RCC 7860 (cell line): ENCODE measurements at regions not wholly inside any gene's neighbourhood (a gene's known extent, or its start where the extent isn't known, plus 50 kb on each side); places are given as distances from the start of the nearest gene placed in this dataset.
"Not testable (repeated sequence)": the region's sequence is repeated elsewhere in the genome, so short reads cannot be mapped to it uniquely, and the experiment has no call there.

Source experiments
- DNase-seq: peaks from one replicate; pipeline ENCODE4 v3.0.0-alpha.2; 2015; ENCODE audit warnings: low spot score
- FAIRE-seq: peaks from 2 replicates; lab custom pipeline; 2012; peaks lifted over from hg19 to GRCh38; lab: Jason Lieb, UNC

DNA sequence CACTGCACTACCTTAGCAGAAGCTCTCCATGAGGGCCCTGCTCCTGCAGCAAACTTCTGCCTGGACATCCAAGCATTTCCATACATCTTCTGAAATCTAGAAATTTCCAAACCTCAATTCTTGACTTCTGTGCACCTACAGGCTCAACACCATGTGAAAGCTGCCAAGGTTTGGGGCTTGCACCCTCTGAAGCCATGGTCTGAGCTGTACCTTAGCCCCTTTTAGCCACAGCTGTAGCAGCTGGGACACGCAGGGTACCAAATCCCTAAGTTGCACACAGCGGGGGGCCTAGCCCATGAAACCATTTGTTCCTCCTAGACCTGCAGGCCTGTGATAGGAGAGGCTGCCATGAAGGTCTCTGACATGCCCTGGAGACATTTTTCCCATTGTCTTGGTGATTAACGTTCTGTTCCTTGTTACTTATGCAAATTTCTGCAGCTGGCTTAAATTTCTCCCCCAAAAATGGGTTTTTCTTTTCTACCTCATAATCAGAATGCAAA lies 102.7 kb downstream of the EN1 start:
- not testable (repeated sequence) for FAIRE-seq

DNA sequence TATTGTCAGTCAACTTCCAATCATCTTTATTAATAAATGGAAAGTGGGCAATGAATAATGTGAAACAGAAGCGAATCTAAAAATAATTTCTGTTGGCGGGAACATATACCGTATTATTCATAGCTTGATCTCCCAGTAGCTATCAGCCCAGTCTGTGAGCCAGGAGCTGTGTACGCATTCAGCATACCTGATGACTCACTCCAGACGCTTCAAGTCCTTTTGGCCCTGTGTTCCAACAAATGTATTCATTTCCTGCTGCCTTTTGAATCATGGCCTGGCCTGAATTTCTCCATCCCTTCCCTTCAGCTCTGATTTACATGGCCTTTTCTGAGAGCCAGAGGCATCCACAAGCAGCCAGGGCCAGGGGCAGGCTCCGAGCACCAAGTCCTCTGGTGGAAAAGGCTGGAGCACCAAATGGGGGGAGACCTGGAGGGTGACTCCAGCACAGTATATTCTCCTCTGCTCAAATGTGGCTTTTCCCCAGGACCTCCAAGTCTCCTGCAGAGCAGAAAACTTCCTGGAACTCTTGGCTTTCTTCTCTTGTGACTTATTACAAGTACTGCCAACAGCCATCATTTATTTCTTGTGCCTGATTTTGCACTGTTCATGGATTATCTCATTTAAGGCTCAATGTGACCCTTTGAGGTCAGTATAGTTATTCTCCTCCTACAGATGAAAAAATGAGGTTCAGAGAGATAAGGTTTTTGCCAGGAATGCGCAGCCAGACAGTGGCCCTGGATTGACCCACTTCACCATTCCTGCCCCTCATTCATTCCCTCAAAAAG lies 108.7 kb downstream of the EN1 start:
- peak; percentile 81 for FAIRE-seq
- peak; percentile 81 for DNase-seq

More for the DNA sequence above, 102.7 kb downstream of the EN1 start:
- not testable (repeated sequence) for DNase-seq

DNA sequence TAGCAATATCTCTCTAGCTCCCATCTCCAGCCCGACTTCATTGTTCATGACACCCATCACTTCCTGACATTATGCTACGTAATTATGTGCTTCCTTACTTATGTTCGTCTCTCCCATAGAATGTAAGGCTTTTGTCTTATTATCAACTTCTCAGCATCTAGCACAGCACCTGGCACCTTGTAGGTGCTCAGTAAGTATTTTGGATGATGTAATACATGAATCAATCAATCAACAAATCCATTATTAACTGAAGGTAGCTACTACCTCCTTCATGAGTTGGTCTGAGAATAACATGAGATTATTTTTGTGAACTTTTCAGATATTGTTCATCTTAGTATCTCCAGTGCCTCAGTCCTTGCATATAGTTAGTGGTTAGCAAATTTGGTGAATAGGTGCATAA lies 109.3 kb downstream of the EN1 start:
- no peak for FAIRE-seq
- no peak for DNase-seq

DNA sequence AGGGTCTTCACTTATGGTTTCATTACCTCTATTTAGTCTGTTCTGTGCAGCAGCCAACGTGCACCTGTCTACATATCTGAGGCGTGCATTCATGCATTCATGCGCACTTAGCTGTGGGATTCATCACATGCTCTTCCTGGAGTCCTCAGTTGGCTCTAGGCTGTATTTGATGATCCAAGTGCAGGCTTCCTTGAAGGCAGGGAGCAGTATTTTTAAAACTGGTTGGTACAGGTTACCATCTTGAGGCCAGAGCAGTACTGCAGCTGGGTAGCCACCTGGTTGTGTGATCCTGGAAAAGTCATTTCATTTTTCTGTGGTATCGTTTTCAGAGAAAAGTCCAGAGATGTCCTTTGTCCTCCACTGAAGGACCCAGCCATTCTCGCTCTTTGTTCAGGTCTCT lies 109.8 kb downstream of the EN1 start:
- DNase-seq (no peak), FAIRE-seq (no peak)

DNA sequence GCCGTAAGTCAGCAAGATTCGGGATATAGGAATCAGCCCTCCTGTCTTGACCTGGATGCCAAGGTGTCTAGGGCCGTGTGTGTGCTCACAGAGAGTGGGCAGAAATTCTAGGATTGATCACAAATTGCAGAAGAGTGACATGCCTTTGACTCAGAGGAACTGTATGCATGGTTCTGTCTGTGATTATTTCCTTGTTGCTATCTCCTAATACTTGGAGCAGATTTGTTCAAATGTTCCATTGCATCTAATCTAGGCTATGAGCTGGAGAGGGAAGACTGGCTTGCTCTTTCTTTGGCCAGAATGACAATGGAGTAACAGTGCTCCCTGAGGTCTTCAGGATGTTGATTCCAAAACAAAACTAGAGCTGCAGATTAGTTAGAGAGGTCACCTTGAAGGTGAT lies 115.0 kb downstream of the EN1 start:
- FAIRE-seq, result no peak
- DNase-seq, result no peak

DNA sequence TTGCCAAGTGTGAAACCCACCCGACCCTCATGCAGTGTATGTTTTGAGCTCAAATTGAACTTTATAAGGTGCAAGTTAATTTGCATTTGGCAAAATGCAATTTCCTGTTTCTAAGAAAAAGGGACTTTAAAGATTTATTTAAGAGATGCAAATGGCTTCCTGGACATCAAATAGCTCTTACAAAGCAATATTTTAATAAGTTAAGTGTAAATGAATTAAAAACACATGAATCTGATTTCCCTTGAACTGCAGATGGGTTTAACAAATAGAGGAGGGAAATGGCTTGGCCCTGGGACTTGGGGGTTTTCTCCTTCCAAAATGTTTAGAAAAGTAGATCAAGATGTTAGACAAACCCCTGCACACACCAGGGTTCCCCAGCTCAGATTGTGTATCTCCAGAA lies 116.0 kb downstream of the EN1 start:
- no peak for FAIRE-seq
- DNase-seq, result no peak

DNA sequence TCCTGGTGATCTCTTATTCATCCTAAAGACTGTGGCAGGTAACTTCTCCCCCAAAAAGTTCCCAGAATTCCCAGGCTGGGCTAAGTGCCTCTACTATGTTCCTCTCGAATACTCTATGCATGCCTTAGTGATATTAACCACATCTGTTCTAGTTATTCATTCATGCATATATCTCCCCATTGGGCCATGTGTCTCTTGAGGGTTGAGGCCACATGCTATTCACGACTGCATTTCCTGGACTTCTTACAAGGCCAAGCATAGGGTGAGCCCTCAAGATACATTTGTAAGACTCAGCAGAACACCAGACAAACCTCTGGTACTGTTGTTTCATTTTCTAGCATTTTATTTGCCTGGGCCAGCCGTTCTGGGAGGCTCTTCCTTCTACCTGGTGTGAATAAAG lies 117.0 kb downstream of the EN1 start:
- FAIRE-seq (no peak), DNase-seq (no peak)

DNA sequence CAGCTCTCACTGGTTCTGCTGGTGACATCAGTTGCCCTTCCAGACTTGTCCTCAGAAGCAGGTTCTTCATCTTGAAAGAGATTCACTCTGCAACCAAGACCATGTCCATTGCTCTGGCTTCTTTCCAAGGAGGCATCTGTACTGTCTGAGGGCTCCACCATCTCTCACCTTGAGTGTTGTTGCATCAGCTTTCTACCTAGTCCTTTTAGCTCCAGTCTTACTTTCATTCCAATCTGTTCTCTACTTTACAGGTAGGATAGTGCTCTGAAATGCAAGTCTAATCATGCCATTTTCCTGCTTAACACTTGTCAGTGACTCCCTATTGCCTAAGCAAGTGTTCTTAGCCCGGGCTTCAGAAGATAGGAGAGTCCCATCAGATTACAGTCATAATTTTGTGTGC lies 117.7 kb downstream of the EN1 start:
- no peak for DNase-seq
- no peak for FAIRE-seq

DNA sequence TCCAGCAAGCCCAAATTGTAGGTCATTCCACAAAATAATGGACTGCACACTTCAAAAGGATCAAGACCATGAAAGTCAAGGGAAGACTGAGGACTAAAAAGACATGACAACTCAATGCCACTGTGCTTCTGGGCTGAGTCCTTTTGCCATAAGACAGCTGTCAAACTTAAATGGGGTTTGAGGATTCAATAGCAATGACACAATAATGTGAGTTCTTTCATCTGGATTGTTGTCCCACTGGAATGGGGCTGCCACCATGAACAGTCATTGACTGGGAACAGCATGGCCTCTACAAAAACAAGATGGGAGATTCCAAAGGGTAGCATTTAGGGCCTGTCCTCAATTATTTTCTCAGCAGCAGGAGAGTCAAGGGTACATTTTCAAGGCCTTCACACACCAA lies 118.5 kb downstream of the EN1 start:
- DNase-seq (no peak), FAIRE-seq (no peak)

DNA sequence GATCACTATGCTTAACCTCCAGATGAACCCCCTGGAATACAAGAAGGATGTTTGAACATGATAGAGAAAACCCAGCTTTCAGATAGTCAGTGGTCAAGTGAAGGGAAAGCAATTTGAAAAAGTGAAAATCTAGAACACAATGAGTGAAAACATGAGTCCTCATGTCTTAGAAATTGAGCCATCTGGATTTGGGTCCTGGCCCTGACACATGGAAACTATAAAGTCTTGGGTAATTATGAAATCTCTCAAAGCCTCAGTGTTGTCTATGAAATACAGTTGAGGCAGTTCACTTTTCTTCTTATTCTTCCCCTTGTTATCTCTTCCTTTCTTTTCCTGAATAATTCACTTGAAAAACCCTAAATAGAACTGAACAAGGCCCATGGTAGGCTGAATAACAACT lies 120.6 kb downstream of the EN1 start:
- no peak for DNase-seq
- no peak for FAIRE-seq

DNA sequence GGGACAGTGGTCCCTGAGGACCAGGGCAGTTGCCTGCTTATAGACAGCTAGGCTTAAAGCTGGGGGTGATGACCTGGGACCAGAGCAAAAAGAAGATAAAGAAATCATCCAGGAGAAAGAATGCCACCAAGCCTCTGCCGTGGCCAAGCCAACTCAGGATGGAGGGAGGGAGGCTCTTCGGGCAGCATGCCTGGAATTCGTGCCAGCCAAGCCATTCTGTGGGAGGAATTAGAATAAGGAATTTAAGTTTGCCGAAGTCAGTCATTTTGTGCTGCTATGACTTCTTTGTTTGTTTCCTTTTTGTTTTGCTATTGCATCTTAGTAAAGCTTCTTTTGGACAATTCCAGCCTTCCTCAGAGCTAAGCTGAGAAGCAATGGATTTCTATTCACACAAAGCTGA lies 124.1 kb downstream of the EN1 start:
- no peak for DNase-seq
- no peak for FAIRE-seq

DNA sequence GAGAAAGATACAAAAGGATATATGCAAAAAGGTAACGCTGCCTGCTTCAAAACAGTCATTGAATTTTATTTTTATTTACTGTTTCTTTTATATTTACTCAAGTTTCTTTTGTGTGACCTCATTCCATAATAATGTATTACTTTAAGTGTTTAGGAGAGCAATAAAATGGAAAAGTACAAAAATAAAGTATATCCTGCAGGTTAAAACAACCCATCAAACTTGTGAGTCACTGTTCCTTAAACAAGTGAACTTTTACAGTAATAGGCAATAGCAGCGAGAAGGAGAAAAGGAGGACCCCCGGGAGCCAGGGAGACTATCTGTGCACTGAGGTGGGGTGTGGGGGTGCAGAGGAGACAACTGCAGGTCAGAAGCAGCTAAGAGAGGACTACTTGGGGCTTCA lies 124.5 kb downstream of the EN1 start:
- FAIRE-seq, result no peak
- DNase-seq, result no peak

DNA sequence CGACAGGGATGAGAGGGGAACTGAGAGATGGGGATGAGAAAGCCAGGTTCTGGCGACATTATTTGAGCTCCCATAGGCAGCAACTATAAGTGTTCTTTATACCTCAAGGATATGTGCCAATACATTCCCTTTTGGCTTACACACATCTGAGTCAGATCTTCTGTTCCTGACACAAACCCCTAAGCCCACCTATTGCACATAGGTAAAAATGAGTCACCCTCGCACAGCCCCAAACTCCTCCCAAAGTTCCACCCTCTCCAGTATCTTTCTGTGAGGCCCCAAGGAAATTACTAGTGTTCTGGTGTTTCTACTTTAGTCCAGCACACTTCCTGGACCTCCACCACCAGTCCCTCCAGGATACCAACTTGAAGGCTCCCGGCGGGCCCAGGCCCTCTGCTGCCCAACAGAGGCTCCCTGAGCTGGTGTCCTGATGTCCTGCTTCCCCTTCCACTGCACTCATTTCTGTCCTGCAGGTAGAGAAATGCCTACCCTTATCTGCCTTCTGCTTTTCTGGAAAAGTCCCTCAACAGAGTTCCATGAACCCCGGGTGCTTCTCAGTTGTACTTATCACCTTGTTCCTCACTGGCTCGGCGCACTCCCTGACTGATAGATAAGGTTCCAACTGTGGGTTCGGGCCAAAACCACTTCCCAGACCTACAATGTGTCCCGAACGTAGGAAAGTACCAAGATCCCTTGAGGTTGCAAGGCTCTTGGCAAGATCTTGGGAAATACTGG lies 125.5 kb downstream of the EN1 start:
- DNase-seq (no peak), FAIRE-seq (no peak)

DNA sequence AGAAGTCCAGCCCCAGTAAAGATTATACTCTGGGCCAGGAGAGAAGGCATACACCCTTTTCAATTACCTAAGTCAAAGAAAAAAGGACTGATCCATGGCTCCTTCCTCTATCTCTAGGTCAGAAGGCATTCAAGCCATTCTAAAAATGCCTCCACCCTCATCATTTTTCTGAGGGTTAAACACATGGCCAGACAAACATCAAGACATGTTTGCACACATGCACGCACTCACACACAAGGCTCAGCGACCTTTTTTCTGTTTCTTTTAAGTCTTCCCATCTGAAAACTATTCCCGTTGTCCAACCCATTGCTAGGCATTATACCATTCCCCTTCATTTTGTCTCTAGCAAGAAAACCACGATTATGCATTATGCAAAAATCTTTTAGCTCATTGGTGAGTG lies 126.6 kb downstream of the EN1 start:
- DNase-seq (no peak), FAIRE-seq (no peak)

DNA sequence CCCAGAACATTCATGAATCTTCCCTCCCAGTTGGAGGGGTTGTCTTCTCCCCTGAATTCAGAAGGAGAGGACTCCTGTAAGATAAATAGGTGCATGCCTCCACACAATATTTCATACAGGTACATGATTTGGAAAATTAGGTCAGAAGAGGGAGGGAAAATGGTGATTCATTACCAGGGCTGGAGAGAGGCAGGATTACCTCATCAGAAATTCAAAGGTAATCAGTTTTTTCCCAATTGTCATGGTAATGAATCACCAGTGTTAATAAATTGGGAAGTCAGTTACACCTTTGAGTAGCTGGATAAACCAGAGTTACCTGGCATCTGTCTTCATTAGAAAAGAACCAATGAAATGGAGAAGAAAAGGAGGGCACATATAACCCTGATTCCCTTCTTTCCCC lies 128.5 kb downstream of the EN1 start:
- FAIRE-seq (no peak), DNase-seq (no peak)

DNA sequence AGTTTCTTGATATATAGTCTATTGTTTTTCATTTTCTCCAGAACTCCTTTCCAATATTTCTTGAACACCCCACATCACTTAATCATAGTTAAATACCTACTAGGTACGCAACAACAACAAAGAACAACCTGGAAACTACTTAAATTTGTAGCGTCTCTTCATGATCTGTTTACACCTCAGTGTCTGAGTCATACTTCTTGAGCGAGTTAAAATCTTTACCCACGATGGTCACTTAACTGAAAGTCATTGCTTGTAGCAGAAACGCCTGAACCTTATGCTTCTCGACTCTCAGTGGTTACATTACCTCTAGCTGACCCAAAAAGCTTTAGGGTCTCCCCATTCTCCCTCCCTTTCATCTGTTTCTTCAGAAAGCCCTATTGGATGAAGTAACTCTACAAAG lies 131.3 kb downstream of the EN1 start:
- FAIRE-seq (no peak), DNase-seq (no peak)

DNA sequence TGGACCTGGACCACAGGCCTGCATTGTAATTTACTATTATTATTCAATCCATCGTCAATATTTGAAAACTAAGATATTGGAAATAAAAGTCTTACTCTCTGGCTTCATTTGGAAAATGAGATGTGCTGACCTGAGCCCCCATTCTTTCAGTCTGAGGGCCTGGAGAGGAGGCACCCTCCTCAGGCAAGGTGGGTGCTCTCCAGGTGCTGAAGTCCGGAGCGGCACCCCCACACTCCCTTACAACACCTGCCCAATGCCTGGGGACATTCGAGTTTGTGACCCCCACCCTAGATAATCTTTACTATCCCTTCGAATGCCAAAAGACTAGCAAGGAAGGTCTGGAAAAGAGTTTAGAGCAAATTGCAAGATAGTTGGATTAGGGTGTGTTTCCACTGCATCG lies 133.3 kb downstream of the EN1 start:
- FAIRE-seq, result no peak
- no peak for DNase-seq

DNA sequence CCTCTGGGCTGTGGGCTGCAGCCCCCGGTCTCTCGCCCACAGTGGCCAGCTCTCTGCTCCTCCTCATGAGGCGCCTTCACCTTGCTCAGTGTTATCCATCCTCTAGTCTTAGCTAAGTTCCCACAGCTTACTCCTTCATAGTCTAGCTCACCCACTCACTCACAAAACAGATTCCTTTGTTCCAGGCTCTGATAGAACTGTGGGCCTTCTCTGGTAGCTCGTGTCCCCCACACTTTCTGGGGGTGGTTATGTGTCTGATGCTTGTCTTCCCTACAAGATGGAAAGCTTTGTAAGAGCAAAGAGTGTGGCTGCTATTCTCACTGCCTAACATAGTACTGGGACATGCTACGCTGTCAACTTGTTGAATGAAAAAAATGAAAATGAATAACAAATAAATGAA lies 135.8 kb downstream of the EN1 start:
- DNase-seq (no peak), FAIRE-seq (no peak)

DNA sequence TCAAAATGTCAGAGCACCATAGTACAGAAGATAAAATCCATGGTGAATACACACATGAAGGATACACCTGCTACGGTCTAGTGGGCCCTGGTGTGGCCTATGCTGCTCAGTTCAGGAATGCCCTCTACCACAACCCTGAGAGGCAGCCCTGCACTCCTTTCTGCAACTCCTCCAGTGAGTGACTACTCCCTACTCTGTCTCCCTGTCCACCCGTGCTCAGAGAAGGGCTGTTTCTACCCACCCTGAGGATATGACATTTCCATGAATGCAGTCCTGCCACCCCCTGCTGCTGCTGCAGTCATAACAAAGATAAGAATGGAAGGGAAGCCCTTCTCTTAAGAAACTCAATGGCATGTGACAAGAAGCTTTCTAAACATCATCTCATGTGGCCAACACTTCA lies 137.0 kb downstream of the EN1 start:
- FAIRE-seq (no peak), DNase-seq (no peak)

DNA sequence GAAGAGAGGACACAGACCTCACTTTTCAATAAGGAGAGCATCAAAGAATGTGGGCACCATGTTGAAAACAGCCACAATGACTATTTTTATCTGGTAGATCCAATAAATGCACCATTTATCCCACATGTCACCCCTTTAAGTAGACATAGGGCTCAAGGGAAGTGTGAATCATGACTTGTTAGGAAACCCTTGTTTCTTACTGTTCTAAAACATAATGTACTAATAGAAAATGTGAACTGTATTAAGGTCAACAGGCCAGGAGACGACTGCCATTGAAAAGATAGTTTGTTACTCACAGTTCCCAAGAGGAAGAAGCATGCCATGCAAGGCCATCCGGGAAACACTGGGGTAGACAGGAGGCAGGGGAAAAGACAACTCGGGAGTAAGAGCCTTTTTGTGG lies 137.7 kb downstream of the EN1 start:
- FAIRE-seq, result no peak
- no peak for DNase-seq

DNA sequence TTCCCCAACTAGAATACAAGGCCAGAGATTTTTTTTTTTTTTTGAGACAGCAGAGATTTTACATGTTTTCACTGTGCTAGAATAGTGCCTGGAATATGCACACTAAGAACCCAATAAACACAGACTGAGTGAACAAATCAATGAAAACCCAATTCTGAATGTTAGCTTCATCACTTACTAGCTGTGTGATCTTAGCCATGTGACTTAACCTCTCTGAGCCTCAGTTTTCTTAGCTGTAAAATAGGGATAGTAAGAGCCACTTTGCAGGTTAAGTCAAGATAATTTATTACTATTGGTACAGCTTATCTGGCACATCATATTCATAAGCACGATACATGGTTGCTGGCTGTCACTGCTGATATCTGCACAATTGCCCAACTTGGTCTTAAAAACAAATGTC lies 140.6 kb downstream of the EN1 start:
- FAIRE-seq (no peak), DNase-seq (no peak)

DNA sequence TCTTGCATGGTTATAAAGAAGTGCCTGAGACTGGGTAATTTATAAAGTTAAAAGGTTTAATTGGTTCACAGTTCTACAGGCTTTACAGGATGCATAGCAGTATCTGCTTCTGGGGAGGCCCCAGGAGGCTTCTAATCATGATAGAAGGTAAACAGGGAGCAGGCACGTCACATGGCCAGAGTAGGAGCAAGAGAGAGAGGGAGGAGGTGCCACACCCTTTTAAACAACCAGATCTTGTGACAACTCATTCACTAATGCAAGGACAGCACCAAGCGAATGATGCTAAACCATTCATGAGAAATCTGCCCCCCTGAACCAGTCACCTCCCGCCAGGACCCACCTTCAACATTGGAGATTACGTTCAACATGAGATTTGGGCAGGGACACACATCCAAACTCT lies 141.1 kb downstream of the EN1 start:
- FAIRE-seq (no peak), DNase-seq (no peak)
